Sigmoid colon (tissue), 6 donors: ENCODE measurements at regions not wholly inside any gene's neighbourhood (a gene's known extent, or its start where the extent isn't known, plus 50 kb on each side); places are given as distances from the start of the nearest gene placed in this dataset.

Experiments used
- DNase-seq: peaks from one replicate; pipeline ENCODE4 v3.0.0-alpha.2; 2019
- H3K27ac ChIP-seq, 4 donors: fragments of 200-600 bp; sonication (generic); one replicate each; pipeline ENCODE4 v1.5.1; 2016 to 2019; ENCODE audit warnings: mild to moderate bottlenecking in 1 of 4
- H3K27me3 ChIP-seq, 3 donors: fragments of 200-600 bp; sonication (generic); one replicate each; pipeline ENCODE4 v1.5.1; 2019; ENCODE audit warnings: mild to moderate bottlenecking in 1 of 3
- H3K36me3 ChIP-seq, 4 donors: fragments of 200-600 bp; sonication (generic); one replicate each; pipeline ENCODE4 v1.5.1; 2016 to 2019
- H3K4me1 ChIP-seq, 4 donors: fragments of 200-600 bp; sonication (generic); one replicate each; pipeline ENCODE4 v1.5.1; 2017 to 2019
- H3K4me3 ChIP-seq, 4 donors: fragments of 200-600 bp; sonication (generic); one replicate each; pipeline ENCODE4 v1.5.1; 2017 to 2019; ENCODE audit warnings: mild to moderate bottlenecking in 2 of 4, moderate library complexity in 1 of 4
- H3K9me3 ChIP-seq, 4 donors: fragments of 200-600 bp in 3 of 4; sonication (generic) in 3 of 4; one replicate each; pipeline versions ENCODE4 v1.5.1 to v1.6.1; 2013 to 2019
- EP300 ChIP-seq, 4 donors: sonication (generic); formaldehyde crosslinking; IDR thresholded peaks; one replicate each; pipeline ENCODE4 v1.6.1; 2017; ENCODE audit warnings: antibody characterized with exemption in 4 of 4
- POLR2A ChIP-seq, 2 donors: fragments of 450-650 bp; IDR thresholded peaks; one replicate each; pipeline ENCODE4 v1.6.1; 2016; ENCODE audit warnings: antibody characterized with exemption in 2 of 2, mild to moderate bottlenecking in 2 of 2, moderate library complexity in 2 of 2
- POLR2AphosphoS5 ChIP-seq, 4 donors: sonication (generic); formaldehyde crosslinking; IDR thresholded peaks; one replicate each; pipeline ENCODE4 v1.6.1; 2017; ENCODE audit warnings: antibody characterized with exemption in 4 of 4
- WGBS, 2 donors: extraction: QIAGEN DNeasy Blood & Tissue Kit; methylation state at CpG; one replicate each; pipeline ENCODE4 v1.1.7; 2013; 5-methylcytosine and 5-hydroxymethylcytosine counted together
- intact Hi-C: fragments of 100-400 bp; cut with DNase I; formaldehyde crosslinking; loops from one replicate; pipeline ENCODE4 v1.15.1; 2023
- TF ChIP-seq, protein P1 (sequence below), 4 experiments: fragments of 450-650 bp in 3 of 4; fragments of 200-600 bp in 1 of 4; IDR thresholded peaks; one replicate each; pipeline ENCODE4 v1.5.1; 2016 to 2019; ENCODE audit warnings: antibody characterized with exemption in 4 of 4, mild to moderate bottlenecking in 3 of 4, moderate library complexity in 2 of 4
- donor health status: healthy with polysubstance abuse.
- donor health status: healthy.

- peaks cover 0 to 13% (median 0%) of the 10 kb centered on the region in 3 donors for H3K27me3 ChIP-seq
- intact Hi-C loops = no loop called here
- DNase-seq = no peak
- TF ChIP-seq POLR2A (IDR thresholded peaks at IDR 0.05) = no peak
- TF ChIP-seq POLR2AphosphoS5 (IDR thresholded peaks at IDR 0.05) = no peak
- TF ChIP-seq, protein P1, sequence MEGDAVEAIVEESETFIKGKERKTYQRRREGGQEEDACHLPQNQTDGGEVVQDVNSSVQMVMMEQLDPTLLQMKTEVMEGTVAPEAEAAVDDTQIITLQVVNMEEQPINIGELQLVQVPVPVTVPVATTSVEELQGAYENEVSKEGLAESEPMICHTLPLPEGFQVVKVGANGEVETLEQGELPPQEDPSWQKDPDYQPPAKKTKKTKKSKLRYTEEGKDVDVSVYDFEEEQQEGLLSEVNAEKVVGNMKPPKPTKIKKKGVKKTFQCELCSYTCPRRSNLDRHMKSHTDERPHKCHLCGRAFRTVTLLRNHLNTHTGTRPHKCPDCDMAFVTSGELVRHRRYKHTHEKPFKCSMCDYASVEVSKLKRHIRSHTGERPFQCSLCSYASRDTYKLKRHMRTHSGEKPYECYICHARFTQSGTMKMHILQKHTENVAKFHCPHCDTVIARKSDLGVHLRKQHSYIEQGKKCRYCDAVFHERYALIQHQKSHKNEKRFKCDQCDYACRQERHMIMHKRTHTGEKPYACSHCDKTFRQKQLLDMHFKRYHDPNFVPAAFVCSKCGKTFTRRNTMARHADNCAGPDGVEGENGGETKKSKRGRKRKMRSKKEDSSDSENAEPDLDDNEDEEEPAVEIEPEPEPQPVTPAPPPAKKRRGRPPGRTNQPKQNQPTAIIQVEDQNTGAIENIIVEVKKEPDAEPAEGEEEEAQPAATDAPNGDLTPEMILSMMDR (IDR thresholded peaks at IDR 0.05) = no peak
- TF ChIP-seq EP300 (IDR thresholded peaks at IDR 0.05) = no peak
- WGBS, 2 donors = 62 to 64% methylated on average over 3 of the region's 3 CpGs
- no peaks in the 10 kb centered on the region for H3K9me3 ChIP-seq
- no peak overlapping the region for H3K4me3 ChIP-seq
- H3K36me3 ChIP-seq = no peaks in the 10 kb centered on the region
- no peak overlapping the region for H3K27ac ChIP-seq
- peaks cover 0 to 39% (median 36%) of the 10 kb centered on the region in 4 donors for H3K4me1 ChIP-seq
Measured at GRCh38 chr6:33898771-33899170, 95.0 kb upstream of the MLN start.

DNA sequence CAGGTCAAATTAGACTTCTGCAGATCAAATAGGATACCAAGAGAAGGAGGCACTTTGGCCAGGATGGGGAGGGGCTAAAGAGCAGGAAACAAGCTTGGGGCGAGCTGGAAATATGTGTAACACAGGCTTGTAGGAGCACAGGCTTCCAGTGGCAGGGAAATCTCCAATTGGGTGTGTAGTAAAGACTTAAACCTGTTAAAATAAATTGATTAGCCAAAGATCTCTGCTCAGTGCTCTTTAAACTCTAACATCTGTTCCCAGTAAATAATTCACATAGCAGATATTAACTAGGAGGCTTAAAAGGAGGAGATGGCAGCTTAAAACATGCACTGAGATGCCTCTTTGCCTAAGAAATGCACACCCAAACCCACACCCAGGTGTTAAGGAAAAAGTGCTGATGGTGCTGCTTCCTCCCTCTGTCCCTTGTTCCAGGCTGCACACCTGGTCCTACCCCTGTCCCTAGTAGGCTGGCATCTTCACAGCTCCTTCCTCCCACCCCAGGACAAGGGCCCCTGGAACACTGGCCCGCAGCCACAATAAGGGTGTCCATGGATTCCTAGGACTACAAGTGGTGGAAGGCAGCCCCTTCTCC lies 93.5 kb upstream of the MLN start:
- Histone ChIP-seq H3K27ac (no peak overlapping the region), H3K4me3 (no peak overlapping the region), H3K36me3 (no peaks in the 10 kb centered on the region), H3K4me1 (peaks cover 0 to 40% (median 37%) of the 10 kb centered on the region in 4 donors), H3K9me3 (no peaks in the 10 kb centered on the region), H3K27me3 (peaks cover 0 to 4% (median 0%) of the 10 kb centered on the region in 3 donors)
- TF ChIP-seq, protein P1 (IDR thresholded peaks at IDR 0.05) = no peak
- no peak for TF ChIP-seq POLR2AphosphoS5 (IDR thresholded peaks at IDR 0.05)
- no peak for TF ChIP-seq EP300 (IDR thresholded peaks at IDR 0.05)
- no peak for TF ChIP-seq POLR2A (IDR thresholded peaks at IDR 0.05)
- 50 to 65% methylated on average over 2 of the region's 2 CpGs for WGBS, 2 donors
- intact Hi-C loops = no loop called here
- no peak for DNase-seq

DNA sequence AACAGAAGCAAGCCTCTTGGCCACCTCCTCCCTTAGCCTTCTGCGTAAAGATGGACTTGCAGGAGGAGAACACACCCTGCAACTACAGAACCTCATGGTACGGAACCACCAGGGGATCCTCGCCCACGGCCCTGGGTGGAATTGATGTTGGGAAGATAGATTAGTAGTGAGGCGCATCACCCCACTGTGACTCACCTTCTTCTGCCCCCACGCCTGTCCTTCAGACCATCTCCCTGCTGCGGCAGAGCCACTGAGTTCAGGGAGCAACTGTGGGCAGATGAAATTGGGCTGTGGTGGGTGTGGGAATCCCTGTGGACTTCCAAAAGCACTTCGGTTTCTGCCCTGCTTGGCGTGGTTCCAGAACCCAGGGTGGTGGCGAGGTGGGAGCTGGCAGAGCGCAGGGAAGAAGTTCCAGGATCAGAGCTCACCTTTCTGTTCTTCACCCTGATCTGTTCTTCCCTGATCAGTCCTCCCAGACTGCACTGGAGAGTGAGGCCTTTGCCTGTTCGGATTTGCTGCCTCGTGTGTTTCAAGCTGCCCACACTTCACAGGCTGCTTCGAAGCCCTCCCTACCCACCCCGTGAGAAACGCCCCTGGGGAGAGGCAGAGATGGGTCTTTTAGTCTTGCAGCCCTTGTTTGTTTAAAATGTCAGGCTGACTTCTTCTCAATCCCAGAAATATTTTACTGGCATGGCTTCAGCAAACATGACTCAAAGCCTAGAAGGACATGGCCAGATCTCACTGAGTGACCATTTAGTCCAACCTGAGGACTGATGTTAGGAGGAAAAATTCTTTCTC lies 92.8 kb upstream of the MLN start:
- intact Hi-C loops = no loop called here

GRCh38 chr6:33895988-33896387 lies 92.2 kb upstream of the MLN start:
- Histone ChIP-seq H3K4me3 (no peak overlapping the region), H3K27me3 (peaks cover 0 to 4% (median 0%) of the 10 kb centered on the region in 3 donors), H3K9me3 (no peaks in the 10 kb centered on the region), H3K27ac (no peak overlapping the region), H3K4me1 (peaks cover 0 to 40% (median 37%) of the 10 kb centered on the region in 4 donors), H3K36me3 (no peaks in the 10 kb centered on the region)
- no peak for DNase-seq
- intact Hi-C loops = no loop called here
- no peak for TF ChIP-seq POLR2A (IDR thresholded peaks at IDR 0.05)
- 81 to 92% methylated on average over 2 of the region's 2 CpGs for WGBS, 2 donors

More for the DNA sequence above, 92.8 kb upstream of the MLN start:
- Histone ChIP-seq H3K36me3 (no peaks in the 10 kb centered on the region), H3K4me1 (peaks cover 0 to 40% (median 37%) of the 10 kb centered on the region in 4 donors), H3K4me3 (no peak overlapping the region), H3K9me3 (no peaks in the 10 kb centered on the region), H3K27me3 (peaks cover 0 to 4% (median 0%) of the 10 kb centered on the region in 3 donors), H3K27ac (no peak overlapping the region)
- 71 to 80% methylated on average over 16 of the region's 16 CpGs for WGBS, 2 donors
- DNase-seq = no peak
- no peak for TF ChIP-seq POLR2AphosphoS5 (IDR thresholded peaks at IDR 0.05)
- TF ChIP-seq, protein P1 (IDR thresholded peaks at IDR 0.05) = no peak
- TF ChIP-seq POLR2A (IDR thresholded peaks at IDR 0.05) = no peak
- TF ChIP-seq EP300 (IDR thresholded peaks at IDR 0.05) = no peak

- intact Hi-C loops = no loop called here
- WGBS, 2 donors = 69 to 94% methylated on average over 3 of the region's 3 CpGs
- no peak for DNase-seq
- Histone ChIP-seq H3K4me1 (peaks cover 0 to 40% (median 37%) of the 10 kb centered on the region in 4 donors), H3K9me3 (no peaks in the 10 kb centered on the region), H3K4me3 (no peak overlapping the region), H3K27me3 (no peaks in the 10 kb centered on the region), H3K27ac (no peak overlapping the region), H3K36me3 (no peaks in the 10 kb centered on the region)
- TF ChIP-seq, protein P1 (IDR thresholded peaks at IDR 0.05) = no peak
- TF ChIP-seq POLR2A (IDR thresholded peaks at IDR 0.05) (no peak), POLR2AphosphoS5 (IDR thresholded peaks at IDR 0.05) (no peak), EP300 (IDR thresholded peaks at IDR 0.05) (no peak)
Measured at GRCh38 chr6:33895296-33895695, 91.5 kb upstream of the MLN start.
